NT2/D1 (cell line): ENCODE measurements at regions not wholly inside any gene's neighbourhood (a gene's known extent, or its start where the extent isn't known, plus 50 kb on each side); places are given as distances from the start of the nearest gene placed in this dataset.

ENCODE experiments used
- YY1 ChIP-seq: IDR thresholded peaks from 2 replicates; pipeline ENCODE4 v1.6.1; 2011; ENCODE audit not compliant: insufficient read length, insufficient read depth
- ZNF274 ChIP-seq: IDR thresholded peaks from 2 replicates; pipeline ENCODE4 v1.6.1; 2011; ENCODE audit warnings: mild to moderate bottlenecking, low read depth, low read length

- TF ChIP-seq ZNF274 (no peak), YY1 (no peak)
Observed at GRCh38 chr14:92247947-92248346, 75.0 kb upstream of the SLC24A4 start.
